CD4-positive, alpha-beta T cell (primary cell): ENCODE measurements at regions not wholly inside any gene's neighbourhood (a gene's known extent, or its start where the extent isn't known, plus 50 kb on each side); places are given as distances from the start of the nearest gene placed in this dataset.

ENCODE experiments used
- ATAC-seq: fragments of 200-7000 bp; cut with Tn5 transposase; one replicate; pipeline ENCODE4 v1.10.0; 2022; ENCODE audit warnings: mild to moderate bottlenecking; ENCODE audit not compliant: poor library complexity
- CTCF ChIA-PET: fragments of 350-600 bp; sonication (Branson Sonifier 250); formaldehyde crosslinking; loops from one replicate; lab custom pipeline; 2021; ENCODE audit warnings: antibody characterized with exemption, inconsistent platforms; lab: Charles Lee
- POLR2A ChIA-PET: fragments of 350-600 bp; sonication (Branson Sonifier 250); formaldehyde crosslinking; loops from one replicate; lab custom pipeline; 2021; ENCODE audit warnings: antibody characterized with exemption, inconsistent platforms; lab: Charles Lee
- DNase-seq, 14 experiments: peaks; one replicate each; pipeline ENCODE4 v3.0.0-alpha.2; 2013 to 2020; ENCODE audit warnings: mixed read lengths in 2 of 14
- H3K27ac ChIP-seq, 2 donors: one replicate each; pipeline versions ENCODE4 v1.5.1 to v1.7.0; 2013; ENCODE audit warnings: low read length in 2 of 2, low read depth in 1 of 2, mild to moderate bottlenecking in 1 of 2
- H3K27me3 ChIP-seq, 2 experiments: 1 replicate in 1 of 2; 2 replicates in 1 of 2; pipeline versions ENCODE4 v1.6.1 to v1.7.0; 2013; ENCODE audit warnings: low read length in 2 of 2, control low read depth in 1 of 2, mild to moderate bottlenecking in 1 of 2, moderate library complexity in 1 of 2; ENCODE audit not compliant: insufficient read depth in 2 of 2, control insufficient read depth in 1 of 2
- H3K36me3 ChIP-seq: one replicate; pipeline ENCODE4 v1.6.1; 2013; ENCODE audit warnings: low read length, control low read depth; ENCODE audit not compliant: insufficient read depth
- H3K4me1 ChIP-seq: one replicate; pipeline ENCODE4 v1.6.1; 2013; ENCODE audit warnings: low read length, control low read depth; ENCODE audit not compliant: insufficient read depth
- H3K4me3 ChIP-seq: one replicate; pipeline ENCODE4 v1.5.1; 2013; ENCODE audit warnings: mild to moderate bottlenecking, low read length, moderate library complexity
- H3K9me3 ChIP-seq, 2 experiments: 1 replicate in 1 of 2; 2 replicates in 1 of 2; pipeline versions ENCODE4 v1.6.1 to v1.7.0; 2013; ENCODE audit warnings: low read length in 2 of 2, mild to moderate bottlenecking in 2 of 2, control low read depth in 1 of 2, moderate library complexity in 1 of 2; ENCODE audit not compliant: control insufficient read depth in 1 of 2, insufficient read depth in 1 of 2
- H3K27ac Mint-ChIP-seq: one replicate; pipeline ENCODE4 v1.8.0; 2020; ENCODE audit warnings: mixed read lengths
- H3K27me3 Mint-ChIP-seq: one replicate; pipeline ENCODE4 v1.8.0; 2021; ENCODE audit warnings: mixed read lengths
- H3K36me3 Mint-ChIP-seq: one replicate; pipeline ENCODE4 v1.8.0; 2021; ENCODE audit warnings: low read depth, mixed read lengths
- H3K4me1 Mint-ChIP-seq: one replicate; pipeline ENCODE4 v1.8.0; 2021; ENCODE audit warnings: low read depth, mixed read lengths
- H3K4me3 Mint-ChIP-seq: one replicate; pipeline ENCODE4 v1.8.0; 2020; ENCODE audit warnings: mild to moderate bottlenecking, mixed read lengths
- H3K9me3 Mint-ChIP-seq: one replicate; pipeline ENCODE4 v1.8.0; 2020; ENCODE audit warnings: mixed read lengths
- CTCF ChIP-seq: fragments of 200-600 bp; IDR thresholded peaks from one replicate; pipeline ENCODE4 v1.8.0; 2022; ENCODE audit warnings: antibody characterized with exemption, mild to moderate bottlenecking
- intact Hi-C, 2 experiments: fragments of 100-400 bp; cut with DNase I in 1 of 2; cut with micrococcal nuclease in 1 of 2; formaldehyde crosslinking; loops; one replicate each; pipeline versions ENCODE4 v1.15.1 to v1.9.0; 2023 to 2025; cut with DNase I, micrococcal nuclease

- Histone ChIP-seq H3K27ac (no peak overlapping the region), H3K4me1 (no peaks in the 10 kb centered on the region), H3K27me3 (no peaks in the 10 kb centered on the region), H3K4me3 (no peak overlapping the region), H3K36me3 (no peaks in the 10 kb centered on the region), H3K9me3 (peaks cover 0 to 10% of the 10 kb centered on the region in 2 experiments)
- Mint-ChIP-seq H3K27me3 (no peaks in the 10 kb centered on the region), H3K36me3 (no peaks in the 10 kb centered on the region), H3K9me3 (peaks cover 12% of the 10 kb centered on the region), H3K4me3 (no peak overlapping the region), H3K27ac (no peak overlapping the region), H3K4me1 (no peaks in the 10 kb centered on the region)
- no peak for TF ChIP-seq CTCF
- intact Hi-C loops, result loop anchor here in 1 of 2 experiments (10.0 kb wide), 1 partner anchor 990 kb away; the partner anchor contains the start of gene TRIM63
- no peak for DNase-seq
- ATAC-seq, result no peak
- CTCF ChIA-PET, result no interaction called here
- POLR2A ChIA-PET, result no interaction called here
Measured at GRCh38 chr1:25074351-25075227, 144.5 kb upstream of the RUNX3 start.

GRCh38 chr1:25073640-25074270 lies 143.7 kb upstream of the RUNX3 start:
- H3K4me3 ChIP-seq, result no peak overlapping the region
- Mint-ChIP-seq H3K9me3 (peaks cover 12% of the 10 kb centered on the region), H3K36me3 (no peaks in the 10 kb centered on the region), H3K27ac (no peak overlapping the region), H3K27me3 (no peaks in the 10 kb centered on the region), H3K4me3 (no peak overlapping the region), H3K4me1 (no peaks in the 10 kb centered on the region)
- intact Hi-C loops, result loop anchor here in 1 of 2 experiments (10.0 kb wide), 1 partner anchor 991 kb away; the partner anchor contains the start of gene TRIM63
- ChIA-PET CTCF (no interaction called here), POLR2A (interaction anchor here (0.7 kb wide), 1 partner anchor 8 kb away, joined by 4 read pairs; no protein-coding TSS in a partner anchor)
- ATAC-seq (no peak), DNase-seq (no peak)
- H3K4me1 ChIP-seq, result no peaks in the 10 kb centered on the region
- H3K27ac ChIP-seq, result no peak overlapping the region
- peaks cover 3 to 10% of the 10 kb centered on the region in 2 experiments for H3K9me3 ChIP-seq
- no peaks in the 10 kb centered on the region for H3K27me3 ChIP-seq
- no peak for TF ChIP-seq CTCF
- no peaks in the 10 kb centered on the region for H3K36me3 ChIP-seq

GRCh38 chr1:25072461-25072860 lies 142.4 kb upstream of the RUNX3 start:
- no peak for DNase-seq

More at GRCh38 chr1:25072461-25072860, 142.4 kb upstream of the RUNX3 start:
- no peaks in the 10 kb centered on the region for H3K36me3 Mint-ChIP-seq
- H3K27ac Mint-ChIP-seq, result no peak overlapping the region
- Histone ChIP-seq H3K27me3 (no peaks in the 10 kb centered on the region), H3K4me3 (no peak overlapping the region), H3K36me3 (no peaks in the 10 kb centered on the region), H3K27ac (no peak overlapping the region), H3K4me1 (no peaks in the 10 kb centered on the region), H3K9me3 (peaks cover 3 to 7% of the 10 kb centered on the region in 2 experiments)
- intact Hi-C loops, result loop anchor here in 1 of 2 experiments (10.0 kb wide), 1 partner anchor 992 kb away; the partner anchor contains the start of gene TRIM63
- ATAC-seq, result no peak
- TF ChIP-seq CTCF, result no peak
- no peaks in the 10 kb centered on the region for H3K4me1 Mint-ChIP-seq
- no peak overlapping the region for H3K4me3 Mint-ChIP-seq
- H3K9me3 Mint-ChIP-seq, result peaks cover 11% of the 10 kb centered on the region
- ChIA-PET POLR2A (no interaction called here), CTCF (no interaction called here)
- H3K27me3 Mint-ChIP-seq, result no peaks in the 10 kb centered on the region
